ENCODE measurements at regions not wholly inside any gene's neighbourhood (a gene's known extent, or its start where the extent isn't known, plus 50 kb on each side); places are given as distances from the start of the nearest gene placed in this dataset.

GRCh38 chr4:127469542-127469941, 163.2 kb upstream of the INTU start:
- no peak for TF ChIP-seq CTCF (IDR thresholded peaks at IDR 0.05)
- no peak for TF ChIP-seq POLR2A (IDR thresholded peaks at IDR 0.05)

Measured in lower leg skin (tissue), 3 donors.